GM19452 (cell line): ENCODE measurements at regions not wholly inside any gene's neighbourhood (a gene's known extent, or its start where the extent isn't known, plus 50 kb on each side); places are given as distances from the start of the nearest gene placed in this dataset.

ENCODE experiments used
- ATAC-seq: cut with Tn5 transposase; IDR thresholded peaks from one replicate; pipeline ENCODE4 v1.9.1; 2021; ENCODE audit not compliant: unreplicated experiment

- ATAC-seq: no peak
Measured at GRCh38 chr4:156710365-156711192, 261.0 kb downstream of the PDGFC start.

GRCh38 chr4:156705311-156705710 is 266.3 kb downstream of the PDGFC start:
- ATAC-seq: no peak

GRCh38 chr4:156695163-156695562 is 276.4 kb downstream of the PDGFC start:
- no peak for ATAC-seq

- ATAC-seq: no peak
Measured at GRCh38 chr4:156694413-156694812, 277.2 kb downstream of the PDGFC start.

DNA sequence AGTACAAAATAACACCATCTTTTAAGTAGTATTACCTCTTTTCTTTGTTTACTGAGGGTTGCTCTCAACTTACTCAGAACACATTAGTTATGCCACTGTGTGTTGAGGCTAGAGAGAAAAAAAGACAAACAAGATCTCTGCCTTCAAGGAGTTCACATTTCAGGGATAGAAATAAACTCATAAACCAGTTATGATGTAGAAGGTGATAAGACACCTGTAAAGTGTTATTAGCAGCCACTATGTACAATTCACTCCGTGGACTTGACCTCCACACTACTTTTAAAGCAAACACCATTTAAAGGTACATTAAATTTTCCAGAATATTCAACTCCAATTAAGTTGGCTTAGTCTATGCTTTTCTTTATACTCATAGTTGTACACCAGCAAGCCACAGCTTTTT is 278.0 kb downstream of the PDGFC start:
- ATAC-seq: no peak

DNA sequence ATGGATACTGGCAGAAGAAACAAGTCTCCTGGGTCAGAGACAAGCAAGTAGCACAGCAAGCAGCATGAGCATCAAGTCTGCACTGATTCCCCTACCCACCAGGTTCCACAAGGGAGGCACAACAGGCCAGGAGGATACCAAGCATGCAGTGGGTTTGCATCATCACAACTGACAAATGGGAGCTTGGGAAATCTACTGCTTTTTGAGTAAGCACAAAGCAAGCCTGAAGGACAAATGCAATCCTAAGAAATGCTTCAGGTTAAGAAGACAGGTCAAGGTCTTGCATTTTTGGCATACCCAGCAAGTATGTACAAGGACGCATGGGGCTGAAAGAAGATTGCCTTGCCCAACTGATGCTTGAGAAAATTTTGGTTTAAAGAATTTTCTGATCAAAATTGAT is 279.6 kb downstream of the PDGFC start:
- ATAC-seq: no peak

GRCh38 chr4:156690572-156690971 is 281.0 kb downstream of the PDGFC start:
- ATAC-seq: no peak

- ATAC-seq: no peak
Measured at GRCh38 chr4:156686120-156686519, 285.5 kb downstream of the PDGFC start.

- no peak for ATAC-seq
Measured at GRCh38 chr4:156685308-156685707, 286.3 kb downstream of the PDGFC start.

DNA sequence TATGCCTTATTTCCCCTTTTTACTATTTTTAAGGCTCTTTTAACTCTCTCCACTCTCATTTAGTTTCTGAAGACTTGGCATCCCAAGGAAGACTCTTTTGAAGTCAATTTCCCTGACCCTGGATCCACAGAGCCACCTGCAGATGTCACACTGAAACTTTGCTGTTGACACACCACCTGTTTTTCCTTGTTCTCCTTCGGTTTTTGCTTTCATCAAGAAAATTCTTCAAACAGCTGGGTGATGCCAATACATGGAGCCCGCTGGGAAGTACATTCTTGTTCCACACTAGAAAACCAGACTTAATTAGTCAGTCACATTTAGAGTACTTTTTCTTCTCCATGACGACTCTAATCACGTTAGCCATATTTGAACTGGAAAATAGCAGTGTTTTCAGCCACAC is 293.9 kb downstream of the PDGFC start:
- ATAC-seq: no peak

DNA sequence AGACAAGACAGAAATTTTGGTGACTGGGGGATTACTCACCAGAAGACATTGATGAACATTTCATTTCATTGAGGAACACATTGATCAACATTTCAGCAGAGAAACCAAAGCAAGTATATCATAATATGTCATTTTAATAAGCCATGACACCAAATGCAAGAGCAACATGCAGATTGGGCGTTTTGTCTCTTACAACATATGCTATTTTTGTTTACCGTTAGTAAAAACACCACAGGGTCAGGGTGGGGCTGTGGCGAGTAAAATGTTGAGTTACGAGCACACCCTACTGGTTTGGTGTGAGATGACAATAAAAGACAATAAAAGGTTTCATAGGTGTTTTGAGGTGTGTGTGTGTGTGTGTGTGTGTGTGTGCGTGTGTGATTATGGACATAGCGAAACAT is 294.5 kb downstream of the PDGFC start:
- ATAC-seq: no peak

DNA sequence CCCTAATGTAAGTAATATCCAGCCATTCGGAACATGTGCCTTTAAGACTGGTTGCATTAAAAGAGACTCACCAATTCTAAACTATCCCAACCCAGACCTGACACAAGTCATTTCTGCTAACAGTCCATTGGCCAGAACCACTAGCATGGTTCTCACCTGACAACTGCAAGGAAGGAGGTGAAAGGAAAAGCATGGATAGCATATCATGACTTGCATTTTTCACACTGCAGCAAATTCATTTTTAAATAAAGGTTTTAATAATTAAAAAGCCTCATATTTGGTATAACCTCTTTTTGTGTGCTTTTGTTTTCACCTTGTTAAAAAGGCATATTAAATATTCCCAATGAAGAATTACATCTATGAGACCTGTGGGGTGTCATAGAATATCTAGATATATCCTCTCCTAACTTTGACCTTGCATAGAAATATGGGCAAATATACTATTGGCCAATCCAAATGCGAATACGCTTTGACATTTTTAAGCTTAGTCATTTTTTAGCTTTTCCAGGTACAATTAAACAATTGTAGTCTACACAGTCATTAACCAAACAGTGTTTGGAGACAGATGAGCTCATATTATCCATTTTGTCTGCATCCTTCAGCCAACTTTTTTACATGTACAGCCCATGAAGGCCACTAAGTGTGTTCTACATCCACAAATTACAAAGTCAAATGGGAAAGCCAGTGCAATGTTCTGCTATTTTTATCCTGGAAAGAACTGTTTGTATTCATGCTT is 295.3 kb downstream of the PDGFC start:
- no peak for ATAC-seq

DNA sequence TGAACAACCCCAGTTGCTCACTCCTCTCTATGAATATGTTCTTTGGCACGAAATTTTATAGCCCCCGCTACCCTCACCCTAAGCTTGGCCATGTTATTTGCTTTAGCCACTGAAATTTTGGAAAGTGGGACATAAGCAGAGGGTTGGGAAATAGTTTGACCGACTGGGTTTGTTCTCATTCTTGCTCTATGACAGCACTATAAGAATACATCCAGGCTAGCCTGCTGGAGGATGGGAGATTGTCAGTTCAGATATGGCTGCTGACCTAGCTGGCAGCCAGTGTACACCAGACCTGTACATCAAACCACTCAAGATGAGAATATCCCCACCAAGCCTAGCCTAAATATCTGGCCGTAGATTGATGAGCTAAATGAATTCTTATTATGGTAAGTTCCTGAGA is 298.1 kb downstream of the PDGFC start:
- ATAC-seq: no peak

GRCh38 chr4:156672492-156673305 is 298.9 kb downstream of the PDGFC start:
- no peak for ATAC-seq

- ATAC-seq: no peak
Measured at GRCh38 chr4:156665780-156666366, 305.7 kb downstream of the PDGFC start.

DNA sequence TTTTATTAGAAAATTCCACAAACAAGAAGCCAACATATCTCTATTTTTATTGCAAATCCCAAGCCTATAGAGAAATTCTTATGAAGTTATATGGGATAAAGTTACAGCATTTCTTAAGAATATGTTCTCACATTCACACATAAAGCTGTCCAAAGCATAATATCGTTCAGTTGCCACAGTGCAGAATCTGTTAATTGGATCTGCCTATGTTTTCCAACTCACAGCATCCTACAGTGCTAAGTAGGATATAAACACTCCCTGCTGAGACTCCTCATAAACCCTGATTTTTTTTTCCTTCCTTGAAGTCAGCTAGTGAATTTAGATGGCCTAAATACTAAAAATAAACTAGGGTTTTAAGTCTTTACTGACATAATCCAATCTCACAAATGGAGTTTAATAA is 307.9 kb downstream of the PDGFC start:
- no peak for ATAC-seq

GRCh38 chr4:156662921-156663320 is 308.7 kb downstream of the PDGFC start:
- ATAC-seq: no peak

DNA sequence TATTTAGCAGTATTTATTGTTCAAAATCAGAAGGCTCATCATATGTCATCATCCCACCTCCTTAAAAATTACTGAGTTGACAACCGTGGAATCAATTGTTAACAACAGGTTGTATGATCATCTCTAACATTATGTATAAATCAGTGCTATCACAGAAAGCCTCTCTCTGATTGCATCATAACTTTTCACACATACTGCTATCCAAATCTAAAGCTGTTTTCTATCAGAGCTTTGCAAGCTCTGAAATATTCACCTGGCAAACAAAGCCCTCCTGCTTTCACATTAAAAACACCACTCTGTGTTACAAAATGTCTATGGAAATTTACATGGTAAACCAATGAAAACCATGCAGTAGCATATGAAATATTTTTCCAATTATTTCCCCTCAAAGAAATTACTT is 310.0 kb downstream of the PDGFC start:
- ATAC-seq: no peak

- ATAC-seq: no peak
Measured at GRCh38 chr4:156660465-156660864, 311.1 kb downstream of the PDGFC start.

DNA sequence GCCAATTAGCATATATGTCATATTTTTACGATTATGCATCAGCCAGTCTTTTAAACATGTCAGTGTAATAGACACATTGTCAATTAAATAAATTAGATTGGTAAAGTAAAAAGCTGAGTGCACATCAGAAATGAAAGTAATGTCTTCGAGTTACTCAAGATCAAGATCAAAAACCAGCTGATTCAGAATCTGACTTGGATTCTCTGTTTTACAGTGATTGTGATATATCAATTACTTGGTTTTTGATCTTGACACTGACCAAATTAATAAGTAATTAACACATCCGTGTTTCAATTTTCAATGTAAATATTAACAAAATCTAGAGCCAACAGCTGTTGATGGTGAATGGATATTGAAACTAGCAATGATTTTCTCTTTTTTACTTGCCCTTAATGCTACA is 311.6 kb downstream of the PDGFC start:
- ATAC-seq: no peak

DNA sequence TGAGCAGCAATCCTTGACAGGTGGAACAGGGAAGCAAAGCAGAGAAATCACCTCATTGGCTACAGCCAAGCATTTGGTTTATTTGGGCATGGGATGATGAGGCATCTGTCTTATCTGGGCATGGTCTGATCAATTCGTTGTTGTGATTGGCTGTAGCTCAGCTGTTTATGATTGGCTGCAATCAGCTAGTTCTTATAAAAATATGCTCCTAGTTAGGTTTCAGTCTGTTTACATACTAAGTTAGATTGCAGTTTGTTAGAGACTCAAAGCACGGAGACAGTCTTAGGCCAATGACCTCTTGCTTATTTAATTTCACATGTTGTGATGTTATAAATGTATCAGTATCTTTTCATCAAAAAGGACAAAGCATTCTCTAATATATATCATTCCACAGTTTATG is 312.0 kb downstream of the PDGFC start:
- ATAC-seq: no peak
